ENCODE measurements at regions not wholly inside any gene's neighbourhood (a gene's known extent, or its start where the extent isn't known, plus 50 kb on each side); places are given as distances from the start of the nearest gene placed in this dataset.

DNA sequence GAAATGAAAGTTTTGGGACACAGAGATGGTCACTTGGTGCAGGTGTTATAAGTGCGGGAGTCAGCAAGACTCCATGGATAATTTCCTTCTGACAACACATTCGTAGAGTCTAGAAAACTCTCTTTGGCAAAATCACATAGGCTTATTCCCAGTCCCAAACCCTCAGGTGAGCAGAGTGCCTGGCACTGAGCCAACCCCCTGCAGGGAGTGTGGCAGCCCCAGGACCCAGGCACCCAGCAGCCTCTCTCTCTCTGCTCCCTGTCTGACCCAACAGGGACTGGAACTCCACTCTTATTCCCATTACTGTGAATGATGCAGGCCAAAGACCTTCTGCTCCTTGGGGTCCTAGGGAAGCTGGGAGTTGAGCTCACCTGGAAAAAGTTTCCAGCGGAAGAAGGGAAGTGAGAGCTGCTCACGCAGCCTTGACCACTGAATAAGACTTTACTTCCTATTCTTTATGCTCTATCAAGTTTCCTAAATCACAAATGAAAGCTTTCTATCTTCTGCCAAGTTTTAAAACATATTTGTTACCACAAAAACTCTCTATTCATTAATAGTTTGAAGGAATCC is 132.6 kb upstream of the ETV3 start:
- no TSS peak for BruUV-seq (replicated peaks)
- intact Hi-C loops (cut with micrococcal nuclease): no loop called here
- dilution Hi-C loops (cut with MboI; ENCODE audit: extremely low pct_ligation_motif_present, low sequenced_read_pairs): no loop called here
- Histone ChIP-seq H3K27me3 (ENCODE audit: control insufficient read depth in 2 of 2, insufficient read depth in 2 of 2, low read length in 2 of 2) (no peaks in the 10 kb centered on the region), H3K36me3 (ENCODE audit: control insufficient read depth in 2 of 2, extremely low read depth in 1 of 2, insufficient read depth in 2 of 2, low read length in 2 of 2) (no peaks in the 10 kb centered on the region), H3K79me2 (ENCODE audit: control insufficient read depth, insufficient read depth, low read length) (no peaks in the 10 kb centered on the region), H3K27ac (ENCODE audit: insufficient read depth, low read depth, low read length) (no peak overlapping the region), H3K9me3 (replicated peaks; ENCODE audit: control insufficient read depth, insufficient read depth, low read length) (no peaks in the 10 kb centered on the region), H3K9me1 (replicated peaks; ENCODE audit: control insufficient read depth, extremely low read depth, insufficient read depth, low read length) (no peaks in the 10 kb centered on the region), H3K4me3 (replicated peaks in 1 of 3; ENCODE audit: insufficient read depth in 1 of 3, low read depth in 1 of 3, low read length in 3 of 3) (no peak overlapping the region), H3K4me1 (ENCODE audit: control insufficient read depth, extremely low read depth, insufficient read depth, low read length) (no peaks in the 10 kb centered on the region), H3K4me2 (ENCODE audit: insufficient read depth, low read length) (no peak overlapping the region), H2AFZ (ENCODE audit: low read depth, low read length) (no peak overlapping the region), H3K9ac (replicated peaks; ENCODE audit: extremely low read depth, insufficient read depth, low read length) (no peak overlapping the region), H4K20me1 (replicated peaks; ENCODE audit: control insufficient read depth, extremely low read depth, insufficient read depth, low read length) (no peaks in the 10 kb centered on the region)
- ChIA-PET CTCF (no interaction called here), POLR2A (no interaction called here)
- DNase-seq (ENCODE audit: low read depth, low spot score) (no peak), FAIRE-seq (no peak)
- TF ChIP-seq POLR2A (IDR thresholded peaks at IDR 0.05; ENCODE audit: low read depth, low read length) (no peak), MYC (IDR thresholded peaks at IDR 0.05; ENCODE audit: low read depth, low read length) (no peak), GATA2 (IDR thresholded peaks at IDR 0.05; ENCODE audit: insufficient read depth, insufficient read length, low read depth, low read length) (no peak), POLR2AphosphoS5 (IDR thresholded peaks at IDR 0.05; ENCODE audit: insufficient read depth, low read depth, low read length) (no peak), FOS (IDR thresholded peaks at IDR 0.05; ENCODE audit: borderline replicate concordance, insufficient read depth, low read length) (no peak), EZH2 (IDR thresholded peaks at IDR 0.05; ENCODE audit: borderline replicate concordance, low read depth, low read length, severe bottlenecking) (no peak), JUN (IDR thresholded peaks at IDR 0.05; ENCODE audit: borderline replicate concordance, insufficient read depth, insufficient read length, low read depth) (no peak)
- TF ChIP-seq, protein P1, sequence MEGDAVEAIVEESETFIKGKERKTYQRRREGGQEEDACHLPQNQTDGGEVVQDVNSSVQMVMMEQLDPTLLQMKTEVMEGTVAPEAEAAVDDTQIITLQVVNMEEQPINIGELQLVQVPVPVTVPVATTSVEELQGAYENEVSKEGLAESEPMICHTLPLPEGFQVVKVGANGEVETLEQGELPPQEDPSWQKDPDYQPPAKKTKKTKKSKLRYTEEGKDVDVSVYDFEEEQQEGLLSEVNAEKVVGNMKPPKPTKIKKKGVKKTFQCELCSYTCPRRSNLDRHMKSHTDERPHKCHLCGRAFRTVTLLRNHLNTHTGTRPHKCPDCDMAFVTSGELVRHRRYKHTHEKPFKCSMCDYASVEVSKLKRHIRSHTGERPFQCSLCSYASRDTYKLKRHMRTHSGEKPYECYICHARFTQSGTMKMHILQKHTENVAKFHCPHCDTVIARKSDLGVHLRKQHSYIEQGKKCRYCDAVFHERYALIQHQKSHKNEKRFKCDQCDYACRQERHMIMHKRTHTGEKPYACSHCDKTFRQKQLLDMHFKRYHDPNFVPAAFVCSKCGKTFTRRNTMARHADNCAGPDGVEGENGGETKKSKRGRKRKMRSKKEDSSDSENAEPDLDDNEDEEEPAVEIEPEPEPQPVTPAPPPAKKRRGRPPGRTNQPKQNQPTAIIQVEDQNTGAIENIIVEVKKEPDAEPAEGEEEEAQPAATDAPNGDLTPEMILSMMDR (IDR thresholded peaks at IDR 0.05; ENCODE audit: extremely low read depth in 1 of 2, insufficient read depth in 1 of 2, low read depth in 1 of 2, low read length in 2 of 2): no peak
- TF ChIP-seq, protein P2, sequence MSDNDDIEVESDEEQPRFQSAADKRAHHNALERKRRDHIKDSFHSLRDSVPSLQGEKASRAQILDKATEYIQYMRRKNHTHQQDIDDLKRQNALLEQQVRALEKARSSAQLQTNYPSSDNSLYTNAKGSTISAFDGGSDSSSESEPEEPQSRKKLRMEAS (IDR thresholded peaks at IDR 0.05; ENCODE audit: insufficient read depth, insufficient read length): no peak

Data from endothelial cell of umbilical vein (primary cell).